ENCODE measurements at regions not wholly inside any gene's neighbourhood (a gene's known extent, or its start where the extent isn't known, plus 50 kb on each side); places are given as distances from the start of the nearest gene placed in this dataset.

- ChIA-PET POLR2A (no interaction called here), CTCF (no interaction called here)
- TF ChIP-seq CTCF (IDR thresholded peaks at IDR 0.05; ENCODE audit: control extremely low read depth, extremely low read depth, low read depth, missing control alignments), result no peak
- no peak for DNase-seq (ENCODE audit: extremely low spot score)
These were observed 554.1 kb upstream of the SALL1 start for GRCh38 chr16:51705142-51705541.

GRCh38 chr16:51701025-51701424 lies 550.0 kb upstream of the SALL1 start:
- ChIA-PET POLR2A (no interaction called here), CTCF (no interaction called here)
- DNase-seq (ENCODE audit: extremely low spot score), result no peak
- TF ChIP-seq CTCF (IDR thresholded peaks at IDR 0.05; ENCODE audit: control extremely low read depth, extremely low read depth, low read depth, missing control alignments), result no peak

GRCh38 chr16:51699686-51700396 lies 548.8 kb upstream of the SALL1 start:
- CTCF ChIA-PET, result no interaction called here
- DNase-seq (ENCODE audit: extremely low spot score), result no peak
- POLR2A ChIA-PET, result no interaction called here
- TF ChIP-seq CTCF (IDR thresholded peaks at IDR 0.05; ENCODE audit: control extremely low read depth, extremely low read depth, low read depth, missing control alignments), result no peak

- DNase-seq (ENCODE audit: extremely low spot score), result no peak
- POLR2A ChIA-PET, result no interaction called here
- CTCF ChIA-PET, result no interaction called here
- TF ChIP-seq CTCF (IDR thresholded peaks at IDR 0.05; ENCODE audit: control extremely low read depth, extremely low read depth, low read depth, missing control alignments), result no peak
These were observed 547.6 kb upstream of the SALL1 start for GRCh38 chr16:51698647-51699046.

- DNase-seq (ENCODE audit: extremely low spot score), result no peak
- TF ChIP-seq CTCF (IDR thresholded peaks at IDR 0.05; ENCODE audit: control extremely low read depth, extremely low read depth, low read depth, missing control alignments), result no peak
- POLR2A ChIA-PET, result no interaction called here
- CTCF ChIA-PET, result interaction anchor here (1.4 kb wide), 1 partner anchor 19 kb away, joined by 3 read pairs; no protein-coding TSS in a partner anchor
These were observed 546.4 kb upstream of the SALL1 start for GRCh38 chr16:51697454-51697853.

GRCh38 chr16:51696376-51696775 lies 545.3 kb upstream of the SALL1 start:
- ChIA-PET CTCF (no interaction called here), POLR2A (no interaction called here)
- no peak for DNase-seq (ENCODE audit: extremely low spot score)
- no peak for TF ChIP-seq CTCF (IDR thresholded peaks at IDR 0.05; ENCODE audit: control extremely low read depth, extremely low read depth, low read depth, missing control alignments)

All from GM10248 (cell line).